ENCODE measurements at regions not wholly inside any gene's neighbourhood (a gene's known extent, or its start where the extent isn't known, plus 50 kb on each side); places are given as distances from the start of the nearest gene placed in this dataset.

DNA sequence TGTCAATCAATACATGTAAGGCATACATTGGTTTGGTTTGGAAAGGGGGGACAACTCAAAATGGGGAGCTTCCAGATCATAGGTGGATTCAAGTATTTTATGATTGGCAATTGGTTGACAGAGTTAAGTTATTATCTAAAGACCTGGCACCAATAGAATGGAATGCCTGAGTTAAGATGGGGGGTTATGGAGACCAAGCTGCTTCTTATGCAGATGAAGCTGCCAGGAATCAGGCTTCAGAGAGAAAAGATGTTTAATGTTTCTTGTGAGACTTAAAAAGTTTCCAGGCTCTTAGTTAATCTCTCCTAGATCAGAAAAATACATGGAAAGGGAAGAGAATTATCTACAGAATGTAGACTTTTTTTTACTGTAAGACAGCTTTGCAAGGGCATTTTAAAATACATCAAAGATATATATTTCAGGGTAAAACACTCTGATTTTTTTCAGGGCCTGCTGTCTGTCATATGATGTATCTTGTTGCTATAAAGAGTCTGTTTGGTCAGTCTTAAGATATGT is 1343.2 kb upstream of the LRRTM1 start:
- TF ChIP-seq POLR2A (IDR thresholded peaks at IDR 0.05), result no peak
- TF ChIP-seq, protein P1, sequence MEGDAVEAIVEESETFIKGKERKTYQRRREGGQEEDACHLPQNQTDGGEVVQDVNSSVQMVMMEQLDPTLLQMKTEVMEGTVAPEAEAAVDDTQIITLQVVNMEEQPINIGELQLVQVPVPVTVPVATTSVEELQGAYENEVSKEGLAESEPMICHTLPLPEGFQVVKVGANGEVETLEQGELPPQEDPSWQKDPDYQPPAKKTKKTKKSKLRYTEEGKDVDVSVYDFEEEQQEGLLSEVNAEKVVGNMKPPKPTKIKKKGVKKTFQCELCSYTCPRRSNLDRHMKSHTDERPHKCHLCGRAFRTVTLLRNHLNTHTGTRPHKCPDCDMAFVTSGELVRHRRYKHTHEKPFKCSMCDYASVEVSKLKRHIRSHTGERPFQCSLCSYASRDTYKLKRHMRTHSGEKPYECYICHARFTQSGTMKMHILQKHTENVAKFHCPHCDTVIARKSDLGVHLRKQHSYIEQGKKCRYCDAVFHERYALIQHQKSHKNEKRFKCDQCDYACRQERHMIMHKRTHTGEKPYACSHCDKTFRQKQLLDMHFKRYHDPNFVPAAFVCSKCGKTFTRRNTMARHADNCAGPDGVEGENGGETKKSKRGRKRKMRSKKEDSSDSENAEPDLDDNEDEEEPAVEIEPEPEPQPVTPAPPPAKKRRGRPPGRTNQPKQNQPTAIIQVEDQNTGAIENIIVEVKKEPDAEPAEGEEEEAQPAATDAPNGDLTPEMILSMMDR (IDR thresholded peaks at IDR 0.05), result no peak
